ENCODE measurements at regions not wholly inside any gene's neighbourhood (a gene's known extent, or its start where the extent isn't known, plus 50 kb on each side); places are given as distances from the start of the nearest gene placed in this dataset.

GRCh38 chr2:226410247-226410835, 389.3 kb downstream of the IRS1 start:
- H3K4me3 ChIP-seq (ENCODE audit: control insufficient read depth, low read depth, low read length) = no peak overlapping the region
- TF ChIP-seq, protein P1, sequence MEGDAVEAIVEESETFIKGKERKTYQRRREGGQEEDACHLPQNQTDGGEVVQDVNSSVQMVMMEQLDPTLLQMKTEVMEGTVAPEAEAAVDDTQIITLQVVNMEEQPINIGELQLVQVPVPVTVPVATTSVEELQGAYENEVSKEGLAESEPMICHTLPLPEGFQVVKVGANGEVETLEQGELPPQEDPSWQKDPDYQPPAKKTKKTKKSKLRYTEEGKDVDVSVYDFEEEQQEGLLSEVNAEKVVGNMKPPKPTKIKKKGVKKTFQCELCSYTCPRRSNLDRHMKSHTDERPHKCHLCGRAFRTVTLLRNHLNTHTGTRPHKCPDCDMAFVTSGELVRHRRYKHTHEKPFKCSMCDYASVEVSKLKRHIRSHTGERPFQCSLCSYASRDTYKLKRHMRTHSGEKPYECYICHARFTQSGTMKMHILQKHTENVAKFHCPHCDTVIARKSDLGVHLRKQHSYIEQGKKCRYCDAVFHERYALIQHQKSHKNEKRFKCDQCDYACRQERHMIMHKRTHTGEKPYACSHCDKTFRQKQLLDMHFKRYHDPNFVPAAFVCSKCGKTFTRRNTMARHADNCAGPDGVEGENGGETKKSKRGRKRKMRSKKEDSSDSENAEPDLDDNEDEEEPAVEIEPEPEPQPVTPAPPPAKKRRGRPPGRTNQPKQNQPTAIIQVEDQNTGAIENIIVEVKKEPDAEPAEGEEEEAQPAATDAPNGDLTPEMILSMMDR (conservative IDR thresholded peaks at IDR 0.05; ENCODE audit: control insufficient read depth, insufficient read depth, low read depth, low read length) = no peak
- peak; percentile 28 for DNase-seq (ENCODE audit: low read depth)

DNA sequence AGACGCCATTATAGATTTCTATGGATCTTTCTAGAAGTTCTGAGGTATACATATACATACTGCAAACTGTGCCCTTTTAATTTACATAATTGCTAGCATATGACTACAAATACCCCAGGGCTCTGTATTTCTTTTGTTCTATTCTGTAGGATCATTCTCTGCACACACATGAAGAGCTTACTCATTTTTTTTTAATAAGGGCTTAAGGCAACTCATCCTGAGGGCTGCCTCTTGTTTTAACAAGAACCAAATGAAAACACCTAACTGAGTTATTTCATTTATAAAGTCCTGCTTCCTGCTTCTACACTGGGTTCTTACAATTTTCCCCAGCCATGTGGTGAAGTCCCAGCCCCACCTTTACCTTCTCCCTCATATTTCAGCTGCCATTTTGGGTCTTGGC, 390.5 kb downstream of the IRS1 start:
- DNase-seq (ENCODE audit: low read depth) = no peak
- TF ChIP-seq, protein P1 (conservative IDR thresholded peaks at IDR 0.05; ENCODE audit: control insufficient read depth, insufficient read depth, low read depth, low read length) = no peak
- H3K4me3 ChIP-seq (ENCODE audit: control insufficient read depth, low read depth, low read length) = no peak overlapping the region

- H3K4me3 ChIP-seq (ENCODE audit: control insufficient read depth, low read depth, low read length) = no peak overlapping the region
- TF ChIP-seq, protein P1 (conservative IDR thresholded peaks at IDR 0.05; ENCODE audit: control insufficient read depth, insufficient read depth, low read depth, low read length) = no peak
- no peak for DNase-seq (ENCODE audit: low read depth)
These were observed 391.5 kb downstream of the IRS1 start for GRCh38 chr2:226408141-226408540.

GRCh38 chr2:226407135-226407534, 392.5 kb downstream of the IRS1 start:
- TF ChIP-seq, protein P1 (conservative IDR thresholded peaks at IDR 0.05; ENCODE audit: control insufficient read depth, insufficient read depth, low read depth, low read length) = no peak
- H3K4me3 ChIP-seq (ENCODE audit: control insufficient read depth, low read depth, low read length) = no peak overlapping the region
- DNase-seq (ENCODE audit: low read depth) = no peak

- TF ChIP-seq, protein P1 (conservative IDR thresholded peaks at IDR 0.05; ENCODE audit: control insufficient read depth, insufficient read depth, low read depth, low read length) = no peak
- no peak for DNase-seq (ENCODE audit: low read depth)
- no peak overlapping the region for H3K4me3 ChIP-seq (ENCODE audit: control insufficient read depth, low read depth, low read length)
These were observed 394.2 kb downstream of the IRS1 start for GRCh38 chr2:226405465-226405864.

DNA sequence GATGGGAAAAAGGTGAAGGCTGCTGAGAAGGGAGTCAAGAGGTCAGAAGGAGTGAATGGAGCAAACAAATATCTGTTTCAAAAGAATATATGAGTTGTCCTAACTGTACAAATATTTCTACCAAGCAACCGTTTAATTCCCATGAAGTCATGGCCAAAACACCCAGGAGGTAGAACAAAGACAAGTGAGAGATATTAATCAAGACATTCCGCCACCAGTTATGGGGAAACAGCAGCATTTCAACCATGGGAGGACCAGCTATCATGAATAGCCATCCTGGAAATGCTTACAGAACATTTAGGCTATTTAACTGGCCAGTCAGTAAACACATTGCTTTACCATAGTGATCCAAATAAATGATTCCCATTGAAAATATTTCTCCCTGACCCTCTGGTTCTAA, 396.3 kb downstream of the IRS1 start:
- no peak overlapping the region for H3K4me3 ChIP-seq (ENCODE audit: control insufficient read depth, low read depth, low read length)
- DNase-seq (ENCODE audit: low read depth) = no peak
- TF ChIP-seq, protein P1 (conservative IDR thresholded peaks at IDR 0.05; ENCODE audit: control insufficient read depth, insufficient read depth, low read depth, low read length) = no peak

DNA sequence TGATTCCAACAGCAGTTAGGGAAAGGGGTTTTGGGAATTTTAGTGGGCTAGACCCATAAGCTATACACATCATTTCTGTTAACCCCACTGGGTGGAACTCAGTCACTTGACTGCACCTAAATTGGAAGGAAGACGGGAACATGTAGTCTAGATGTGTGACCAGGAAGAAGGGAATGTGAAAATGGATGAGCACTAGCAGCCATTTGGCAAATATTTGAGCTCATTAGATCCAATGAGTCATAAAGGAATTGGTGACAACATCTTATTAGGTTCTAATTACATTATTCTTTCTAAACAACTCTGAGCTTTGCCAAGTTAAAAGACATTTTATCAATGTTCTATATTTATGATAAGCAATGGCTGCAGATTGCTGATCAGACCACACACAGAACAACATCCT, 400.6 kb downstream of the IRS1 start:
- no peak overlapping the region for H3K4me3 ChIP-seq (ENCODE audit: control insufficient read depth, low read depth, low read length)
- DNase-seq (ENCODE audit: low read depth) = no peak
- TF ChIP-seq, protein P1 (conservative IDR thresholded peaks at IDR 0.05; ENCODE audit: control insufficient read depth, insufficient read depth, low read depth, low read length) = no peak
